CD14-positive monocyte (primary cell): ENCODE measurements at regions not wholly inside any gene's neighbourhood (a gene's known extent, or its start where the extent isn't known, plus 50 kb on each side); places are given as distances from the start of the nearest gene placed in this dataset.

Experiments used
- DNase-seq, 3 donors: peaks; one replicate each; pipeline ENCODE4 v3.0.0-alpha.2; 2011 to 2022
- H2AFZ ChIP-seq: 2 replicates; pipeline ENCODE4 v1.6.0; 2012; ENCODE audit warnings: mild to moderate bottlenecking, low read depth, low read length, inconsistent platforms; ENCODE audit not compliant: insufficient read depth, poor library complexity, severe bottlenecking
- H3K27ac ChIP-seq, 2 donors: 1 replicate in 1 of 2; 2 replicates in 1 of 2; pipeline ENCODE4 v1.5.1; 2012 to 2013; ENCODE audit warnings: low read length in 2 of 2, control low read depth in 1 of 2, inconsistent platforms in 1 of 2, low read depth in 1 of 2, mild to moderate bottlenecking in 1 of 2
- H3K27me3 ChIP-seq, 2 donors: one replicate each; pipeline versions ENCODE4 v1.6.0 to v1.6.1; 2011 to 2013; ENCODE audit warnings: low read length in 2 of 2; ENCODE audit not compliant: control insufficient read depth in 2 of 2, insufficient read depth in 2 of 2
- H3K36me3 ChIP-seq, 2 donors: replicated peaks in 1 of 2; 1 replicate in 1 of 2; 2 replicates in 1 of 2; pipeline versions ENCODE4 v1.5.1 to v1.6.1; 2012 to 2013; ENCODE audit warnings: low read length in 2 of 2, control low read depth in 1 of 2, inconsistent platforms in 1 of 2, mild to moderate bottlenecking in 1 of 2; ENCODE audit not compliant: insufficient read depth in 2 of 2, control insufficient read depth in 1 of 2
- H3K4me1 ChIP-seq, 2 donors: 1 replicate in 1 of 2; 2 replicates in 1 of 2; pipeline versions ENCODE4 v1.5.1 to v1.6.1; 2012 to 2013; ENCODE audit warnings: low read length in 2 of 2, control low read depth in 1 of 2, inconsistent platforms in 1 of 2, mild to moderate bottlenecking in 1 of 2, moderate library complexity in 1 of 2; ENCODE audit not compliant: insufficient read depth in 2 of 2, control insufficient read depth in 1 of 2
- H3K4me2 ChIP-seq: replicated peaks from 2 replicates; pipeline ENCODE3; 2012; ENCODE audit warnings: low read length, moderate library complexity, mild to moderate bottlenecking; ENCODE audit not compliant: poor library complexity, severe bottlenecking; ENCODE audit errors: extremely low read depth
- H3K4me3 ChIP-seq, 3 experiments: fragments of 200-600 bp in 1 of 3; sonication (generic) in 1 of 3; replicated peaks in 1 of 3; 1 replicate in 2 of 3; 2 replicates in 1 of 3; pipeline ENCODE4 v1.5.1; 2011 to 2013; ENCODE audit warnings: low read length in 3 of 3, mild to moderate bottlenecking in 3 of 3, control low read depth in 2 of 3, low read depth in 2 of 3, inconsistent platforms in 1 of 3, moderate library complexity in 1 of 3
- H3K79me2 ChIP-seq: 2 replicates; pipeline ENCODE4 v1.6.0; 2012; ENCODE audit warnings: mild to moderate bottlenecking, control low read depth, inconsistent platforms, low read length, moderate library complexity; ENCODE audit not compliant: insufficient read depth
- H3K9ac ChIP-seq: 2 replicates; pipeline ENCODE4 v1.6.0; 2017; ENCODE audit warnings: low read length, mild to moderate bottlenecking; ENCODE audit not compliant: insufficient read depth, poor library complexity, severe bottlenecking
- H3K9me3 ChIP-seq, 2 donors: replicated peaks in 1 of 2; 1 replicate in 1 of 2; 2 replicates in 1 of 2; pipeline versions ENCODE4 v1.5.1 to v1.6.1; 2012 to 2013; ENCODE audit warnings: low read length in 2 of 2, control low read depth in 1 of 2; ENCODE audit not compliant: control insufficient read depth in 1 of 2, insufficient read depth in 1 of 2
- H4K20me1 ChIP-seq: 2 replicates; pipeline ENCODE4 v1.6.0; 2012; ENCODE audit warnings: mild to moderate bottlenecking, low read length, control low read depth, moderate library complexity; ENCODE audit not compliant: insufficient read depth
- H3K27ac Mint-ChIP-seq, 7 donors: one replicate each; pipeline ENCODE4 v1.8.0; 2020; ENCODE audit warnings: mild to moderate bottlenecking in 7 of 7, mixed read lengths in 7 of 7, moderate library complexity in 6 of 7, inconsistent platforms in 2 of 7
- H3K27me3 Mint-ChIP-seq, 3 donors: one replicate each; pipeline ENCODE4 v1.8.0; 2021 to 2022; ENCODE audit warnings: low read depth in 3 of 3, mild to moderate bottlenecking in 3 of 3, mixed read lengths in 3 of 3, moderate library complexity in 3 of 3, inconsistent platforms in 1 of 3
- H3K36me3 Mint-ChIP-seq, 2 donors: one replicate each; pipeline ENCODE4 v1.8.0; 2020; ENCODE audit warnings: mixed read lengths in 2 of 2, inconsistent platforms in 1 of 2, mild to moderate bottlenecking in 1 of 2
- H3K4me1 Mint-ChIP-seq: one replicate; pipeline ENCODE4 v1.8.0; 2020; ENCODE audit warnings: mild to moderate bottlenecking, mixed read lengths
- H3K4me3 Mint-ChIP-seq, 2 donors: one replicate each; pipeline ENCODE4 v1.8.0; 2020; ENCODE audit warnings: mild to moderate bottlenecking in 2 of 2, mixed read lengths in 2 of 2, moderate library complexity in 1 of 2
- H3K9me3 Mint-ChIP-seq, 7 donors: one replicate each; pipeline ENCODE4 v1.8.0; 2020 to 2022; ENCODE audit warnings: mixed read lengths in 7 of 7, mild to moderate bottlenecking in 6 of 7, moderate library complexity in 6 of 7, inconsistent platforms in 2 of 7
- WGBS: methylation state at CpG from one replicate; pipeline ENCODE4 v1.1.5; 2013; ENCODE audit warnings: missing lambda C conversion rate; ENCODE audit not compliant: insufficient coverage; 5-methylcytosine and 5-hydroxymethylcytosine counted together
- intact Hi-C, 2 donors: fragments of 100-400 bp; cut with micrococcal nuclease; formaldehyde crosslinking; loops; one replicate each; pipeline versions ENCODE4 v1.15.0 to v1.15.1; 2023
- TF ChIP-seq, protein P1 (sequence below): fragments of 200-600 bp; IDR thresholded peaks from one replicate; pipeline ENCODE4 v1.8.0; 2022; ENCODE audit warnings: antibody characterized with exemption, mild to moderate bottlenecking

GRCh38 chr3:118269537-118270125 lies 765.0 kb downstream of the IGSF11 start:
- Histone ChIP-seq H3K9me3 (peaks cover 18 to 21% of the 10 kb centered on the region in 2 donors), H4K20me1 (no peaks in the 10 kb centered on the region), H3K4me2 (no peak overlapping the region), H3K36me3 (no peaks in the 10 kb centered on the region), H3K27ac (no peak overlapping the region), H3K27me3 (no peaks in the 10 kb centered on the region), H3K4me3 (no peak overlapping the region), H3K79me2 (no peaks in the 10 kb centered on the region), H2AFZ (no peak overlapping the region), H3K9ac (no peak overlapping the region), H3K4me1 (no peaks in the 10 kb centered on the region)
- WGBS, result 96% methylated on average over 37 of the region's 38 CpGs
- Mint-ChIP-seq H3K4me3 (no peak overlapping the region), H3K27ac (no peak overlapping the region), H3K9me3 (peaks cover 4 to 12% (median 9%) of the 10 kb centered on the region in 7 donors), H3K27me3 (no peaks in the 10 kb centered on the region), H3K36me3 (no peaks in the 10 kb centered on the region), H3K4me1 (no peaks in the 10 kb centered on the region)
- no peak for DNase-seq
- intact Hi-C loops, result no loop called here
- TF ChIP-seq, protein P1, sequence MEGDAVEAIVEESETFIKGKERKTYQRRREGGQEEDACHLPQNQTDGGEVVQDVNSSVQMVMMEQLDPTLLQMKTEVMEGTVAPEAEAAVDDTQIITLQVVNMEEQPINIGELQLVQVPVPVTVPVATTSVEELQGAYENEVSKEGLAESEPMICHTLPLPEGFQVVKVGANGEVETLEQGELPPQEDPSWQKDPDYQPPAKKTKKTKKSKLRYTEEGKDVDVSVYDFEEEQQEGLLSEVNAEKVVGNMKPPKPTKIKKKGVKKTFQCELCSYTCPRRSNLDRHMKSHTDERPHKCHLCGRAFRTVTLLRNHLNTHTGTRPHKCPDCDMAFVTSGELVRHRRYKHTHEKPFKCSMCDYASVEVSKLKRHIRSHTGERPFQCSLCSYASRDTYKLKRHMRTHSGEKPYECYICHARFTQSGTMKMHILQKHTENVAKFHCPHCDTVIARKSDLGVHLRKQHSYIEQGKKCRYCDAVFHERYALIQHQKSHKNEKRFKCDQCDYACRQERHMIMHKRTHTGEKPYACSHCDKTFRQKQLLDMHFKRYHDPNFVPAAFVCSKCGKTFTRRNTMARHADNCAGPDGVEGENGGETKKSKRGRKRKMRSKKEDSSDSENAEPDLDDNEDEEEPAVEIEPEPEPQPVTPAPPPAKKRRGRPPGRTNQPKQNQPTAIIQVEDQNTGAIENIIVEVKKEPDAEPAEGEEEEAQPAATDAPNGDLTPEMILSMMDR, result no peak

DNA sequence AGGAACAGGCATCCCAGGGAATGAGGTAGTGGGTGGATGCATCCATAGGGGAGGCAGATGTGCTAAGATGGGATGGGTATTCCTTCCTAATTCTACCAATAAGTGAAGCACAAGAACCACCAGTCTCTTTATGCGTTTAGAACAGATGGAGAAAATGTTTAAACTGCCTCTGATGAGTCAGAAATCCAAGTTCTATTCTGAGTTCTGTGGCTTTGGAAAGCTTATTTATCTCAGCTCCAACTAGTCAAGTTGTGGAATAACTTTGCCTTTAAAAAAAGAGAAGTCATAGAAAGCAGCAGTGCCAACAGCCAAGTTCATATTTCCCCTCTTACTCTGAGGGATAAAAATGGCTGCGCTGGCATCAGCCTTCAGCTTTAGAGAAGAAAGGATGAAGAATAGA lies 761.7 kb downstream of the IGSF11 start:
- Mint-ChIP-seq H3K27ac (no peak overlapping the region), H3K9me3 (peaks cover 6 to 20% (median 10%) of the 10 kb centered on the region in 7 donors), H3K4me3 (no peak overlapping the region), H3K4me1 (no peaks in the 10 kb centered on the region), H3K27me3 (no peaks in the 10 kb centered on the region), H3K36me3 (no peaks in the 10 kb centered on the region)
- no peak overlapping the region for H3K4me2 ChIP-seq
- no peak for DNase-seq
- H2AFZ ChIP-seq, result no peak overlapping the region
- no peak overlapping the region for H3K9ac ChIP-seq
- TF ChIP-seq, protein P1, result no peak
- H3K27me3 ChIP-seq, result no peaks in the 10 kb centered on the region
- H3K27ac ChIP-seq, result no peak overlapping the region
- H3K79me2 ChIP-seq, result no peaks in the 10 kb centered on the region
- H4K20me1 ChIP-seq, result no peaks in the 10 kb centered on the region
- H3K9me3 ChIP-seq, result peaks cover 19 to 21% of the 10 kb centered on the region in 2 donors
- WGBS, result no CpG with 5 or more reads among the region's 2 CpGs
- H3K4me3 ChIP-seq, result no peak overlapping the region
- H3K36me3 ChIP-seq, result no peaks in the 10 kb centered on the region
- intact Hi-C loops, result no loop called here
- H3K4me1 ChIP-seq, result no peaks in the 10 kb centered on the region
